BJ (cell line): ENCODE measurements at regions not wholly inside any gene's neighbourhood (a gene's known extent, or its start where the extent isn't known, plus 50 kb on each side); places are given as distances from the start of the nearest gene placed in this dataset.
"Not testable (repeated sequence)": the region's sequence is repeated elsewhere in the genome, so short reads cannot be mapped to it uniquely, and the experiment has no call there.

ENCODE experiments used
- CTCF ChIA-PET: fragments of 350-600 bp; formaldehyde crosslinking; extraction: SDS; loops from one replicate; lab custom pipeline; 2021; ENCODE audit warnings: antibody characterized with exemption, inconsistent platforms; lab: Yijun Ruan, JAX
- POLR2A ChIA-PET: fragments of 300-600 bp; sonication (Branson Sonifier 250); formaldehyde crosslinking; extraction: SDS; loops from one replicate; lab custom pipeline; 2021; ENCODE audit warnings: antibody characterized with exemption; lab: Charles Lee
- DNase-seq: peaks from one replicate; pipeline ENCODE4 v3.0.0-alpha.2; 2011; ENCODE audit warnings: low read depth
- H3K27me3 ChIP-seq: 2 replicates; pipeline ENCODE4 v1.6.0; 2011; ENCODE audit warnings: low read length; ENCODE audit not compliant: control insufficient read depth, insufficient read depth
- H3K36me3 ChIP-seq: 2 replicates; pipeline ENCODE4 v1.5.1; 2011; ENCODE audit warnings: low read length; ENCODE audit not compliant: control insufficient read depth, insufficient read depth
- H3K4me3 ChIP-seq: 2 replicates; pipeline ENCODE4 v1.5.1; 2011; ENCODE audit warnings: low read depth, mild to moderate bottlenecking, control low read depth, low read length
- CTCF ChIP-seq: IDR thresholded peaks from 2 replicates; pipeline ENCODE4 v1.5.1; 2011; ENCODE audit warnings: low read depth, mild to moderate bottlenecking, control low read depth, inconsistent platforms, low read length, moderate library complexity; ENCODE audit not compliant: insufficient read depth

GRCh38 chr3:177710506-177710905 lies 513.2 kb upstream of the TBL1XR1 start:
- ChIA-PET POLR2A (no interaction called here), CTCF (no interaction called here)
- no peaks in the 10 kb centered on the region for H3K27me3 ChIP-seq
- TF ChIP-seq CTCF = no peak
- no peaks in the 10 kb centered on the region for H3K36me3 ChIP-seq
- no peak overlapping the region for H3K4me3 ChIP-seq
- DNase-seq = no peak

- Histone ChIP-seq H3K4me3 (no peak overlapping the region), H3K36me3 (no peaks in the 10 kb centered on the region), H3K27me3 (no peaks in the 10 kb centered on the region)
- DNase-seq = no peak
- ChIA-PET CTCF (no interaction called here), POLR2A (no interaction called here)
- no peak for TF ChIP-seq CTCF
Observed at GRCh38 chr3:177711637-177712036, 514.4 kb upstream of the TBL1XR1 start.

- DNase-seq = no peak
- Histone ChIP-seq H3K27me3 (no peaks in the 10 kb centered on the region), H3K36me3 (no peaks in the 10 kb centered on the region), H3K4me3 (no peak overlapping the region)
- ChIA-PET POLR2A (no interaction called here), CTCF (interaction anchor here (1.1 kb wide), 1 partner anchor 24 kb away, joined by 3 read pairs; no protein-coding TSS in a partner anchor)
- TF ChIP-seq CTCF = no peak
Observed at GRCh38 chr3:177713928-177714900, 516.9 kb upstream of the TBL1XR1 start.

GRCh38 chr3:177714945-177715344 lies 517.7 kb upstream of the TBL1XR1 start:
- Histone ChIP-seq H3K36me3 (no peaks in the 10 kb centered on the region), H3K27me3 (no peaks in the 10 kb centered on the region), H3K4me3 (no peak overlapping the region)
- CTCF ChIA-PET = interaction anchor here (1.1 kb wide), 1 partner anchor 24 kb away, joined by 3 read pairs; no protein-coding TSS in a partner anchor
- TF ChIP-seq CTCF = no peak
- POLR2A ChIA-PET = no interaction called here
- DNase-seq = no peak

GRCh38 chr3:177715980-177716379 lies 518.7 kb upstream of the TBL1XR1 start:
- no peaks in the 10 kb centered on the region for H3K36me3 ChIP-seq
- ChIA-PET POLR2A (no interaction called here), CTCF (interaction anchor here (0.6 to 1.3 kb wide), 2 partner anchors 25 to 536 kb away, joined by 3 read pairs; no protein-coding TSS in a partner anchor)
- DNase-seq = no peak
- TF ChIP-seq CTCF = no peak
- no peaks in the 10 kb centered on the region for H3K27me3 ChIP-seq
- no peak overlapping the region for H3K4me3 ChIP-seq

- H3K27me3 ChIP-seq, DNase-seq, H3K36me3 ChIP-seq, POLR2A ChIA-PET, H3K4me3 ChIP-seq, CTCF ChIA-PET: not testable (repeated sequence)
Observed at GRCh38 chr3:177720927-177721326, 523.6 kb upstream of the TBL1XR1 start.
